HG03378 (cell line): ENCODE measurements at regions not wholly inside any gene's neighbourhood (a gene's known extent, or its start where the extent isn't known, plus 50 kb on each side); places are given as distances from the start of the nearest gene placed in this dataset.

ENCODE experiments used
- ATAC-seq: cut with Tn5 transposase; IDR thresholded peaks from one replicate; pipeline ENCODE4 v1.9.1; 2021; ENCODE audit warnings: mild to moderate bottlenecking, moderate library complexity; ENCODE audit not compliant: unreplicated experiment

- no peak for ATAC-seq
These were observed 84.9 kb upstream of the ACP3 start for GRCh38 chr3:132232231-132232792.

GRCh38 chr3:132236701-132237651, 80.2 kb upstream of the ACP3 start:
- peak; percentile 68 for ATAC-seq

- ATAC-seq = no peak
These were observed 79.6 kb upstream of the ACP3 start for GRCh38 chr3:132237652-132238032.

GRCh38 chr3:132239587-132239986, 77.6 kb upstream of the ACP3 start:
- no peak for ATAC-seq

- no peak for ATAC-seq
These were observed 75.3 kb upstream of the ACP3 start for GRCh38 chr3:132241776-132242514.

GRCh38 chr3:132242790-132243189, 74.4 kb upstream of the ACP3 start:
- no peak for ATAC-seq

- no peak for ATAC-seq
These were observed 71.6 kb upstream of the ACP3 start for GRCh38 chr3:132245552-132246142.

- ATAC-seq = no peak
These were observed 71.0 kb upstream of the ACP3 start for GRCh38 chr3:132246212-132246611.

GRCh38 chr3:132247211-132247610, 70.0 kb upstream of the ACP3 start:
- ATAC-seq = no peak

GRCh38 chr3:132248490-132248889, 68.7 kb upstream of the ACP3 start:
- no peak for ATAC-seq

GRCh38 chr3:132253262-132253878, 63.8 kb upstream of the ACP3 start:
- no peak for ATAC-seq

- ATAC-seq = no peak
These were observed 63.0 kb upstream of the ACP3 start for GRCh38 chr3:132254076-132254755.

- ATAC-seq = no peak
These were observed 62.0 kb upstream of the ACP3 start for GRCh38 chr3:132255041-132255745.

- ATAC-seq = no peak
These were observed 60.2 kb upstream of the ACP3 start for GRCh38 chr3:132256989-132257388.

- ATAC-seq = no peak
These were observed 55.7 kb upstream of the ACP3 start for GRCh38 chr3:132261506-132261905.

GRCh38 chr3:132262305-132262704, 54.9 kb upstream of the ACP3 start:
- ATAC-seq = no peak

- no peak for ATAC-seq
These were observed 54.3 kb upstream of the ACP3 start for GRCh38 chr3:132262956-132263355.

GRCh38 chr3:132265028-132265427, 52.2 kb upstream of the ACP3 start:
- ATAC-seq = no peak

GRCh38 chr3:132265488-132265887, 51.7 kb upstream of the ACP3 start:
- no peak for ATAC-seq
